ENCODE measurements at regions not wholly inside any gene's neighbourhood (a gene's known extent, or its start where the extent isn't known, plus 50 kb on each side); places are given as distances from the start of the nearest gene placed in this dataset.

DNA sequence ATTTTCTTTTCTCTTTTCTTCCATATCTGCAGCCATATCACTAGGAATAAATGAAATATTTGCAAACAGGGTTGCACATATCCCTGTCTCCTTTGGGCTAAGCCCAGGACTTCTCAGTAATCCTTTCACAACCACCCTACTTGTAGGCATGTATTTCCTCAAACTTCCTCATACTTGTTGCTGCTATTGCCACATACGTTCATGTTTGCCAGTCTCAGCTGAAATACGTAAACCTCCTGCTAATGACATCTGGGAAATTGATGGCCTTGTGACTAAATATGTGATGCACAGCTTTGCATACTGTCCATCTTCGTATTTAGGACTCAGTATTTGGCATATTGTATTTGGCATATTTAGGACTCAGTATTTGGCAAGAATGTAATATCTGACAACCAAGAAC, 224.6 kb downstream of the PLK2 start:
- 30 to 42% (median 39%) methylated on average over 3 of the region's 3 CpGs for WGBS, 3 donors
- intact Hi-C loops (cut with DNase I) = no loop called here
- H3K27me3 ChIP-seq = no peaks in the 10 kb centered on the region
- H3K36me3 ChIP-seq = no peaks in the 10 kb centered on the region
- no peak overlapping the region for H3K27ac ChIP-seq
- H3K4me1 ChIP-seq (ENCODE audit: insufficient read depth) = no peaks in the 10 kb centered on the region
- DNase-seq = no peak
- TF ChIP-seq CTCF (IDR thresholded peaks at IDR 0.05) (no peak), EP300 (IDR thresholded peaks at IDR 0.05) (no peak), POLR2A (IDR thresholded peaks at IDR 0.05) (no peak)
- no peak overlapping the region for H3K4me3 ChIP-seq
- H3K9me3 ChIP-seq = no peaks in the 10 kb centered on the region

DNA sequence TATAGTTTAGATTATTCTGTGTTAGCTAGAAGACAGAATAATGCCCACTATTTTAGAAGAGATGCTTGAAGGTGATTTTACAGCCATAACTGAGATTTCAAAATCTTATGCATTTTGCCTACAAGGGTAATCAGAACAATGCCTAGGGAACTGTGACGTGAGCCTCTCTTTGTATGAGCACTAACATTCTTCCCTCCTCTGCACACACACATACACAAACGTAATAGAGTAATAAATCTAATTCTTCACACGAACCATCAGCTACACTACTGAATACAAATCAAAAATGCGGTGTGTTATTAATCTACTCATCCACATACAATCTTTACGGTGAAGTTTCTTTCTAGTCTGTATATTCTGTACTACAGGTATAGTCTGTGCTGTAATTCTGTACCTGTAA, 227.8 kb downstream of the PLK2 start:
- H3K27me3 ChIP-seq = no peaks in the 10 kb centered on the region
- H3K9me3 ChIP-seq = no peaks in the 10 kb centered on the region
- no peaks in the 10 kb centered on the region for H3K4me1 ChIP-seq (ENCODE audit: insufficient read depth)
- intact Hi-C loops (cut with DNase I) = no loop called here
- H3K36me3 ChIP-seq = no peaks in the 10 kb centered on the region
- no peak for TF ChIP-seq EP300 (IDR thresholded peaks at IDR 0.05)
- no peak for TF ChIP-seq CTCF (IDR thresholded peaks at IDR 0.05)
- TF ChIP-seq POLR2A (IDR thresholded peaks at IDR 0.05) = no peak
- no peak for DNase-seq
- H3K4me3 ChIP-seq = no peak overlapping the region
- 88 to 92% (median 89%) methylated on average over 5 of the region's 5 CpGs for WGBS, 3 donors
- no peak overlapping the region for H3K27ac ChIP-seq

DNA sequence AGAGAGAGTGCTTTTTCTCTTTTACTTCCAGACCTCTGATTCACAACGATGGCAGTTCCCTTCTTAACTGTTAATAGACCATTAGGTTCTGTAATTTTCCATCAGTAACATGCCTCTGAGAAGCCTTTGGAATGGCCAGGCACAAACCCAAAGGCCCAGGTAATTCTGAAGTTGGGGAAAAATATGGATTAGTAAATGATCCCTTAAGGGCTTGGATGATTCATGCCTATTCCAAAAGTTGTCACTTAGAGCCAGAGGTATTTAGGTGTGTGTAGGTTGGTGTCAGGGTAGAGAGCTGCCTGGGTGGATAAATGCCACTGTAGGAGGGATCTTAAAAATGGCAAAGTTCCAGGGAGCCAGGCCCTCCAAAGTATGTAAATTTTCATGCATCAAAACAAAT, 228.8 kb downstream of the PLK2 start:
- Histone ChIP-seq H3K27me3 (no peaks in the 10 kb centered on the region), H3K36me3 (no peaks in the 10 kb centered on the region), H3K9me3 (no peaks in the 10 kb centered on the region), H3K4me3 (no peak overlapping the region), H3K4me1 (ENCODE audit: insufficient read depth) (no peaks in the 10 kb centered on the region), H3K27ac (no peak overlapping the region)
- intact Hi-C loops (cut with DNase I) = no loop called here
- TF ChIP-seq POLR2A (IDR thresholded peaks at IDR 0.05) (no peak), CTCF (IDR thresholded peaks at IDR 0.05) (no peak), EP300 (IDR thresholded peaks at IDR 0.05) (no peak)
- 2% methylated on average over 1 of the region's 1 CpG for WGBS, 3 donors
- DNase-seq = no peak

GRCh38 chr5:58228896-58229295, 231.0 kb downstream of the PLK2 start:
- DNase-seq = no peak
- Histone ChIP-seq H3K4me3 (no peak overlapping the region), H3K36me3 (no peaks in the 10 kb centered on the region), H3K9me3 (no peaks in the 10 kb centered on the region), H3K4me1 (ENCODE audit: insufficient read depth) (peaks cover 1% of the 10 kb centered on the region), H3K27me3 (no peaks in the 10 kb centered on the region), H3K27ac (no peak overlapping the region)
- WGBS, 3 donors = 89% methylated on average over 5 of the region's 5 CpGs
- intact Hi-C loops (cut with DNase I) = no loop called here
- TF ChIP-seq POLR2A (IDR thresholded peaks at IDR 0.05) (no peak), EP300 (IDR thresholded peaks at IDR 0.05) (no peak), CTCF (IDR thresholded peaks at IDR 0.05) (no peak)

GRCh38 chr5:58227858-58228257, 232.0 kb downstream of the PLK2 start:
- DNase-seq = no peak
- Histone ChIP-seq H3K9me3 (no peaks in the 10 kb centered on the region), H3K4me1 (ENCODE audit: insufficient read depth) (peaks cover 1% of the 10 kb centered on the region), H3K27ac (no peak overlapping the region), H3K36me3 (no peaks in the 10 kb centered on the region), H3K4me3 (no peak overlapping the region), H3K27me3 (no peaks in the 10 kb centered on the region)
- intact Hi-C loops (cut with DNase I) = no loop called here
- 86 to 90% (median 87%) methylated on average over 3 of the region's 3 CpGs for WGBS, 3 donors
- TF ChIP-seq POLR2A (IDR thresholded peaks at IDR 0.05) (no peak), CTCF (IDR thresholded peaks at IDR 0.05) (no peak), EP300 (IDR thresholded peaks at IDR 0.05) (no peak)

Data from ovary (tissue), 7 donors.